IMR-90 (cell line): ENCODE measurements at regions not wholly inside any gene's neighbourhood (a gene's known extent, or its start where the extent isn't known, plus 50 kb on each side); places are given as distances from the start of the nearest gene placed in this dataset.

Experiments used
- ATAC-seq: fragments of 200-7000 bp; cut with Tn5 transposase; 2 replicates; pipeline ENCODE4 v1.9.1; 2020; ENCODE audit warnings: low read depth, mild to moderate bottlenecking, moderate library complexity
- BruUV-seq: library from RNA; stranded (reverse); fragments of 400-500 nt; replicated peaks from 2 replicates; lab custom pipeline; 2021; lab: Mats Ljungman, UMichigan
- CTCF ChIA-PET: fragments of 300-600 bp; formaldehyde crosslinking; extraction: SDS; loops from one replicate; lab custom pipeline; 2021; ENCODE audit warnings: antibody characterized with exemption; lab: Yijun Ruan, JAX
- POLR2A ChIA-PET: fragments of 300-600 bp; sonication (Branson Sonifier 250); formaldehyde crosslinking; loops from one replicate; lab custom pipeline; 2022; ENCODE audit warnings: antibody characterized with exemption; ENCODE audit not compliant: unreplicated experiment; lab: Charles Lee
- DNase-seq: peaks from one replicate; pipeline ENCODE4 v3.0.0; 2013
- H2AFZ ChIP-seq: replicated peaks from 2 replicates; pipeline ENCODE3; 2013; ENCODE audit warnings: low read length, mild to moderate bottlenecking; ENCODE audit not compliant: poor library complexity
- H2AK5ac ChIP-seq: 2 replicates; pipeline ENCODE4 v1.6.1; 2013; ENCODE audit warnings: low read depth, low read length, inconsistent platforms
- H2AK9ac ChIP-seq: replicated peaks from 2 replicates; pipeline ENCODE3; 2013; ENCODE audit warnings: mild to moderate bottlenecking, low read depth, low read length, moderate library complexity; ENCODE audit not compliant: poor library complexity
- H2BK120ac ChIP-seq: 2 replicates; pipeline ENCODE4 v1.6.1; 2013; ENCODE audit warnings: low read depth, low read length, inconsistent platforms
- H2BK15ac ChIP-seq: 3 replicates; pipeline ENCODE4 v1.6.1; 2013; ENCODE audit warnings: low read depth, low read length, inconsistent platforms
- H2BK20ac ChIP-seq: 2 replicates; pipeline ENCODE4 v1.6.1; 2013; ENCODE audit warnings: low read depth, mild to moderate bottlenecking, inconsistent platforms, low read length, moderate library complexity
- H2BK5ac ChIP-seq: 2 replicates; pipeline ENCODE4 v1.6.1; 2013; ENCODE audit warnings: mild to moderate bottlenecking, low read depth, low read length, inconsistent platforms; ENCODE audit not compliant: poor library complexity, severe bottlenecking
- H3K14ac ChIP-seq: replicated peaks from 2 replicates; pipeline ENCODE4 v1.6.1; 2013; ENCODE audit warnings: low read depth, low read length, inconsistent platforms
- H3K18ac ChIP-seq: 2 replicates; pipeline ENCODE4 v1.6.1; 2013; ENCODE audit warnings: low read depth, low read length, control low read depth
- H3K23ac ChIP-seq: 2 replicates; pipeline ENCODE4 v1.6.1; 2013; ENCODE audit warnings: low read depth, low read length, inconsistent platforms
- H3K27ac ChIP-seq: 2 replicates; pipeline ENCODE4 v1.5.1; 2013; ENCODE audit warnings: mild to moderate bottlenecking, control low read depth, low read length; ENCODE audit not compliant: insufficient read depth
- H3K27me3 ChIP-seq: 2 replicates; pipeline ENCODE4 v1.6.1; 2013; ENCODE audit warnings: low read length; ENCODE audit not compliant: control insufficient read depth, insufficient read depth
- H3K36me3 ChIP-seq: 2 replicates; pipeline ENCODE4 v1.6.1; 2013; ENCODE audit warnings: low read length, mixed read lengths; ENCODE audit not compliant: control insufficient read depth, insufficient read depth
- H3K4ac ChIP-seq: 2 replicates; pipeline ENCODE4 v1.6.1; 2013; ENCODE audit warnings: low read depth, low read length, inconsistent platforms
- H3K4me1 ChIP-seq: 2 replicates; pipeline ENCODE4 v1.6.1; 2013; ENCODE audit warnings: low read length, mixed read lengths; ENCODE audit not compliant: control insufficient read depth, insufficient read depth
- H3K4me2 ChIP-seq: 2 replicates; pipeline ENCODE4 v1.6.1; 2013; ENCODE audit warnings: low read depth, mild to moderate bottlenecking, control low read depth, low read length, moderate library complexity
- H3K4me3 ChIP-seq: 2 replicates; pipeline ENCODE4 v1.5.1; 2013; ENCODE audit warnings: low read depth, mild to moderate bottlenecking, control low read depth, low read length, moderate library complexity; ENCODE audit not compliant: insufficient read depth
- H3K56ac ChIP-seq: 2 replicates; pipeline ENCODE4 v1.6.1; 2013; ENCODE audit warnings: low read length, inconsistent platforms; ENCODE audit not compliant: insufficient read depth; ENCODE audit errors: extremely low read depth
- H3K79me1 ChIP-seq, 2 experiments: 2 replicates each; pipeline ENCODE4 v1.6.1; 2013; ENCODE audit warnings: low read length in 2 of 2, inconsistent platforms in 1 of 2, low read depth in 1 of 2
- H3K9ac ChIP-seq: 2 replicates; pipeline ENCODE4 v1.6.1; 2013; ENCODE audit warnings: low read depth, low read length, control low read depth
- H3K9me1 ChIP-seq: 2 replicates; pipeline ENCODE4 v1.6.1; 2013; ENCODE audit warnings: low read length, inconsistent platforms; ENCODE audit not compliant: insufficient read depth
- H3K9me3 ChIP-seq: 2 replicates; pipeline ENCODE4 v1.6.1; 2013; ENCODE audit warnings: low read length; ENCODE audit not compliant: control insufficient read depth, insufficient read depth
- H4K20me1 ChIP-seq: 2 replicates; pipeline ENCODE4 v1.6.1; 2013; ENCODE audit warnings: low read length, inconsistent platforms; ENCODE audit not compliant: insufficient read depth
- H4K5ac ChIP-seq: 2 replicates; pipeline ENCODE4 v1.6.1; 2013; ENCODE audit warnings: mild to moderate bottlenecking, low read depth, low read length, control low read depth
- H4K8ac ChIP-seq, 2 experiments: 2 replicates each; pipeline ENCODE4 v1.6.1; 2013; ENCODE audit warnings: low read depth in 2 of 2, low read length in 2 of 2, control low read depth in 1 of 2, inconsistent platforms in 1 of 2
- H4K91ac ChIP-seq: 2 replicates; pipeline ENCODE4 v1.6.1; 2013; ENCODE audit warnings: low read depth, low read length, inconsistent platforms; ENCODE audit not compliant: insufficient read depth
- CEBPB ChIP-seq: IDR thresholded peaks from 2 replicates; pipeline ENCODE4 v1.6.1; 2012; ENCODE audit warnings: low read depth, low read length, improper control_type of control experiment
- CHD1 ChIP-seq: IDR thresholded peaks from 2 replicates; pipeline ENCODE4 v1.6.1; 2012; ENCODE audit warnings: low read depth, low read length, improper control_type of control experiment
- MAZ ChIP-seq: IDR thresholded peaks from 2 replicates; pipeline ENCODE4 v1.6.1; 2012; ENCODE audit warnings: low read depth, mild to moderate bottlenecking, low read length, improper control_type of control experiment, moderate library complexity, borderline replicate concordance
- POLR2A ChIP-seq: IDR thresholded peaks from 2 replicates; pipeline ENCODE4 v1.6.1; 2012; ENCODE audit warnings: mild to moderate bottlenecking, low read depth, low read length
- RCOR1 ChIP-seq: IDR thresholded peaks from 2 replicates; pipeline ENCODE4 v1.6.1; 2012; ENCODE audit warnings: mild to moderate bottlenecking, low read length, improper control_type of control experiment; ENCODE audit not compliant: insufficient replicate concordance
- RFX5 ChIP-seq: IDR thresholded peaks from 2 replicates; pipeline ENCODE4 v1.8.0; 2012; ENCODE audit warnings: low read depth, mild to moderate bottlenecking, low read length, moderate library complexity
- WGBS, 2 experiments: methylation state at CpG; one replicate each; pipeline versions ENCODE4 v1.1.5 to v1.1.7; 2013; ENCODE audit warnings: missing lambda C conversion rate in 2 of 2; ENCODE audit not compliant: insufficient read length in 1 of 2; ENCODE audit errors: extremely low coverage in 2 of 2; 5-methylcytosine and 5-hydroxymethylcytosine counted together
- dilution Hi-C: fragments of 300-500 bp; cut with HindIII; formaldehyde crosslinking; loops from one replicate; pipeline ENCODE4 v1.14.3; 2018; ENCODE audit warnings: low sequenced_read_pairs; ENCODE audit not compliant: unreplicated experiment
- in situ Hi-C: fragments of 300-500 bp; cut with MboI; formaldehyde crosslinking; loops from 3 replicates; pipeline ENCODE4 v1.14.3; 2019; ENCODE audit warnings: low sequenced_read_pairs, inconsistent platforms, mixed read lengths
- intact Hi-C: fragments of 100-400 bp; cut with micrococcal nuclease; formaldehyde crosslinking; loops from 2 replicates; pipeline ENCODE4 v1.10.0; 2022
- TF ChIP-seq, protein P1 (sequence below): fragments of 150-350 bp; IDR thresholded peaks from 2 replicates; pipeline ENCODE4 v1.6.1; 2016; ENCODE audit warnings: low read depth, mild to moderate bottlenecking, low read length, moderate library complexity, borderline replicate concordance
- TF ChIP-seq, protein P2 (sequence below): fragments of 150-350 bp; IDR thresholded peaks from 2 replicates; pipeline ENCODE4 v1.6.1; 2017; ENCODE audit warnings: mild to moderate bottlenecking, antibody characterized with exemption, low read length, low read depth

DNA sequence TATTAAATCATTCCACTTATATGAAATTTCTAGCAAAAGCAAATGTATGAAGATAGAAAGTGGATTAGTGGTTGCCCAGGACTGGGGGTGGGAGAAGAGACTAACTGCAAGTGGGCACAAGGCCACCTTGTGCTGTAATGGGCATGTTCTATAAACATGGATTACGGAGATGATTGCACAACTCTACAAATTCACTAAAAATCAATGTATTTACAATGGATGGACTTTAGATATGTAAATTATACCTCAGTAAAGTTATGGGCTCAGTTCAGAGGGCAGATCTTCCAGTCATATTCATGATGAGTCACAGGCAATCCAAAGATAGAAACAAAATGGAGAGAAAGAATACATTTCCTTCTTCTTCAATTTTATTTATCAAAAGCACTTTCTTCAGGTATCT is 173.9 kb downstream of the NDUFA12 start:
- POLR2A ChIA-PET: no interaction called here
- no peaks in the 10 kb centered on the region for H3K4me1 ChIP-seq
- H3K18ac ChIP-seq: no peak overlapping the region
- no peak overlapping the region for H3K4me2 ChIP-seq
- no peak overlapping the region for H2BK20ac ChIP-seq
- in situ Hi-C loops: no loop called here
- no peaks in the 10 kb centered on the region for H3K79me1 ChIP-seq
- H3K27me3 ChIP-seq: no peaks in the 10 kb centered on the region; the same call in 1 of the 2 replicates
- no peak overlapping the region for H4K8ac ChIP-seq
- no CpG with 5 or more reads among the region's 1 CpG for WGBS, 2 experiments
- H3K9me3 ChIP-seq: no peaks in the 10 kb centered on the region
- no TSS peak for BruUV-seq
- dilution Hi-C loops: no loop called here
- CTCF ChIA-PET: no interaction called here
- H3K23ac ChIP-seq: no peak overlapping the region
- no peak overlapping the region for H2BK5ac ChIP-seq
- H3K4me3 ChIP-seq: no peak overlapping the region
- H3K4ac ChIP-seq: no peak overlapping the region
- no peaks in the 10 kb centered on the region for H4K20me1 ChIP-seq
- ATAC-seq: peak; percentile 40; the same call in 1 of the 2 replicates
- H3K56ac ChIP-seq: no peak overlapping the region
- H3K9ac ChIP-seq: no peak overlapping the region
- H2AFZ ChIP-seq: no peak overlapping the region
- no peak overlapping the region for H2AK9ac ChIP-seq
- H2BK15ac ChIP-seq: no peak overlapping the region
- no peak overlapping the region for H2BK120ac ChIP-seq
- no peaks in the 10 kb centered on the region for H3K36me3 ChIP-seq
- DNase-seq: peak; percentile 12
- H2AK5ac ChIP-seq: no peak overlapping the region
- H3K14ac ChIP-seq: no peak overlapping the region
- no peak overlapping the region for H4K5ac ChIP-seq
- H4K91ac ChIP-seq: no peak overlapping the region
- no peaks in the 10 kb centered on the region for H3K9me1 ChIP-seq
- no peak overlapping the region for H3K27ac ChIP-seq
- TF ChIP-seq POLR2A (no peak), CHD1 (no peak), RCOR1 (no peak), RFX5 (no peak), MAZ (no peak), CEBPB (peak; percentile 79)
- TF ChIP-seq, protein P1, sequence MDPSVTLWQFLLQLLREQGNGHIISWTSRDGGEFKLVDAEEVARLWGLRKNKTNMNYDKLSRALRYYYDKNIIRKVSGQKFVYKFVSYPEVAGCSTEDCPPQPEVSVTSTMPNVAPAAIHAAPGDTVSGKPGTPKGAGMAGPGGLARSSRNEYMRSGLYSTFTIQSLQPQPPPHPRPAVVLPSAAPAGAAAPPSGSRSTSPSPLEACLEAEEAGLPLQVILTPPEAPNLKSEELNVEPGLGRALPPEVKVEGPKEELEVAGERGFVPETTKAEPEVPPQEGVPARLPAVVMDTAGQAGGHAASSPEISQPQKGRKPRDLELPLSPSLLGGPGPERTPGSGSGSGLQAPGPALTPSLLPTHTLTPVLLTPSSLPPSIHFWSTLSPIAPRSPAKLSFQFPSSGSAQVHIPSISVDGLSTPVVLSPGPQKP: no peak
- TF ChIP-seq, protein P2, sequence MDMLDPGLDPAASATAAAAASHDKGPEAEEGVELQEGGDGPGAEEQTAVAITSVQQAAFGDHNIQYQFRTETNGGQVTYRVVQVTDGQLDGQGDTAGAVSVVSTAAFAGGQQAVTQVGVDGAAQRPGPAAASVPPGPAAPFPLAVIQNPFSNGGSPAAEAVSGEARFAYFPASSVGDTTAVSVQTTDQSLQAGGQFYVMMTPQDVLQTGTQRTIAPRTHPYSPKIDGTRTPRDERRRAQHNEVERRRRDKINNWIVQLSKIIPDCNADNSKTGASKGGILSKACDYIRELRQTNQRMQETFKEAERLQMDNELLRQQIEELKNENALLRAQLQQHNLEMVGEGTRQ: no peak
- intact Hi-C loops: no loop called here
